Neutrophil (primary cell): ENCODE measurements at regions not wholly inside any gene's neighbourhood (a gene's known extent, or its start where the extent isn't known, plus 50 kb on each side); places are given as distances from the start of the nearest gene placed in this dataset.

Source experiments
- H3K27ac ChIP-seq: fragments of 200-600 bp; sonication (generic); 2 replicates; pipeline ENCODE4 v1.5.1; 2016; ENCODE audit warnings: mild to moderate bottlenecking, moderate library complexity
- H3K27me3 ChIP-seq: fragments of 200-600 bp; sonication (generic); 2 replicates; pipeline ENCODE4 v1.6.0; 2016; ENCODE audit warnings: mild to moderate bottlenecking
- H3K36me3 ChIP-seq: fragments of 200-600 bp; sonication (generic); 2 replicates; pipeline ENCODE4 v1.5.1; 2017
- H3K4me1 ChIP-seq, 2 experiments: fragments of 200-600 bp in 1 of 2; sonication (generic) in 1 of 2; 1 replicate in 1 of 2; 2 replicates in 1 of 2; pipeline versions ENCODE4 v1.5.1 to v1.6.1; 2013 to 2016; ENCODE audit warnings: low read depth in 1 of 2, low read length in 1 of 2, mild to moderate bottlenecking in 1 of 2, moderate library complexity in 1 of 2; ENCODE audit not compliant: control insufficient read depth in 1 of 2, insufficient read depth in 1 of 2
- H3K4me3 ChIP-seq, 2 experiments: fragments of 200-600 bp in 1 of 2; sonication (generic) in 1 of 2; 1 replicate in 1 of 2; 2 replicates in 1 of 2; pipeline ENCODE4 v1.5.1; 2013 to 2016; ENCODE audit warnings: low read depth in 1 of 2, low read length in 1 of 2, mild to moderate bottlenecking in 1 of 2, moderate library complexity in 1 of 2
- H3K9me3 ChIP-seq: fragments of 200-600 bp; sonication (generic); 2 replicates; pipeline ENCODE4 v1.5.1; 2016
- CTCF ChIP-seq: fragments of 200-600 bp; sonication (generic); IDR thresholded peaks from 2 replicates; pipeline ENCODE4 v1.5.1; 2016; ENCODE audit warnings: antibody characterized with exemption

DNA sequence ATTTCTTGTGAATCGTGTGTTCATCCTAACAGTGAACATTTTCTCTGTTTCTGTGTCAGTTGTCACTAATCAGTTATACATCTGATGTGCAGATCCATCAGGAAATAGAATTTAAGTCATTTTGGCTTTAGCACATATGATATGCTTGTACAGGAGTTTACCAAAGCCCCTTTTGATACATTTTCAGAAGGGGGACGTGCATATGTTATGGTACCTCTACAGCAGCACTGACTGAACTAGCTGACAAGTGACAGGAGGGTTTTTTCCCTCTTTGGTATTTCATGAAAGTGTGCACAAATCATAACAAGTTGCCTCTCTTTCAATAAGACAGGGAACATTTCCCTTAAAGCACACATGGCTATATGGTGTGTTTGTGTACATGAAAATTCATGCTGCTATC is 536.5 kb downstream of the PLCL1 start:
- Histone ChIP-seq H3K27ac (no peak overlapping the region), H3K36me3 (no peaks in the 10 kb centered on the region), H3K9me3 (no peaks in the 10 kb centered on the region), H3K27me3 (peaks cover 20% of the 10 kb centered on the region), H3K4me1 (no peaks in the 10 kb centered on the region), H3K4me3 (no peak overlapping the region)
- no peak for TF ChIP-seq CTCF

- TF ChIP-seq CTCF, result no peak
- Histone ChIP-seq H3K27ac (no peak overlapping the region), H3K4me3 (no peak overlapping the region), H3K36me3 (no peaks in the 10 kb centered on the region), H3K4me1 (no peaks in the 10 kb centered on the region), H3K9me3 (no peaks in the 10 kb centered on the region), H3K27me3 (peaks cover 23% of the 10 kb centered on the region)
These were observed 534.7 kb downstream of the PLCL1 start for GRCh38 chr2:198339116-198339515.

DNA sequence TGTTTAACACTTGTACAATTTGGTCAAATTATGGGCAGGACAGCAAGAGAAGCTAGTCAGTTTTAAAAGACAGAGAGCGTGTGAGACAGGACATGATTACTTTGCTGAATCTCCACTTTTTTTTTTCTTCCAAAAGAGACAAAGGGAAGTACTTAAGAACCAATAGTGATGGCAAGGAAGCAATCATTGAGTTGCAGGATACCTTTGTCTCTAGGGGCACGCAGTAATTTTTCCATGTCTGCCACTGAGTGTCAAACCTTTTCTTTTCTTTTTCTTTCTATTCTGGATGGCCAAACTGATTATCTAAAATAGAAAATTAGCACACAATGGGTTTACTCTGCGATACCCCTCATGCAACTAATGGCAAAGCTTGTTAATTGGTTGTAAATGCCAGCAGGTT is 533.0 kb downstream of the PLCL1 start:
- no peaks in the 10 kb centered on the region for H3K4me1 ChIP-seq
- no peaks in the 10 kb centered on the region for H3K9me3 ChIP-seq
- no peak overlapping the region for H3K27ac ChIP-seq
- H3K4me3 ChIP-seq, result no peak overlapping the region
- peaks cover 23% of the 10 kb centered on the region for H3K27me3 ChIP-seq
- TF ChIP-seq CTCF, result no peak
- H3K36me3 ChIP-seq, result no peaks in the 10 kb centered on the region

DNA sequence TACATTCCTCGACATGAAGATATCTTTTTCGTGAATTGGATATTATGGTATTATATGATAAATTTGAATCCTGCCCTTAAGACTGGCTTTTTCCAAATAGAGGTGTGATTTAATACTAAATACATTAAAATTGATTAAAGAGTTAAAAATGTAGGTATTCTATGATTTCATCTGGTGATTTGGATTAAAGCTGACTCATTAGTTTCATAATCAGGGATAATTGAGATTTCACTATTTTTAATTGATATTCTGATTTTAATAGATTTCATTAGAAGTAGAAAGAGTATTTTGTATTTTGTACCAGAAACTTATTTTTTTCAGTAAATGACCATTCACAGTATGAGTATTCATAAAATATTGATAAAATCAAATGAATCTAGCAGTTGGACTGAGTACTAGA is 524.1 kb downstream of the PLCL1 start:
- H3K27me3 ChIP-seq, result peaks cover 16% of the 10 kb centered on the region
- no peaks in the 10 kb centered on the region for H3K36me3 ChIP-seq
- no peaks in the 10 kb centered on the region for H3K9me3 ChIP-seq
- H3K27ac ChIP-seq, result no peak overlapping the region
- no peak overlapping the region for H3K4me3 ChIP-seq
- no peak for TF ChIP-seq CTCF
- no peaks in the 10 kb centered on the region for H3K4me1 ChIP-seq

DNA sequence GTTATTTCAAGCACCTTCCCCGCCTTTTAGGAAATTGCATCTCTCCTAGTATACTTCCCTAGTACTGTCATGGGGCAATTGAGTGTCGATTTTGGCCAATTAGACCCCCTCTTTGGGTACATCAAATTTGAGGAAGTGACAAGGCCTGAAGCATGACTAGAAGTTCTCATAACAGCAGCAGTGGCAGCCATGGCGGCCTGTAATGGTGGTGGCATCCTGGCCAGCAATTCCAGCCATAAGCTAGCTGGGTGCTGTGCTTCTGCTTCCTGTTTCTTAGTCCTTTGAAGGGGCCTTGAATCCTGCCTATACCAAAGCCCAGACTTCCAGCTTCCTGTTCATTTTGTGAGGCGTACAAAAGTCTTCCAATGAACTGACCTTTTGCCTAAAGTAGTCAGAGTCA is 523.1 kb downstream of the PLCL1 start:
- no peak overlapping the region for H3K4me3 ChIP-seq
- no peaks in the 10 kb centered on the region for H3K9me3 ChIP-seq
- H3K36me3 ChIP-seq, result no peaks in the 10 kb centered on the region
- no peaks in the 10 kb centered on the region for H3K4me1 ChIP-seq
- H3K27me3 ChIP-seq, result peaks cover 26% of the 10 kb centered on the region
- no peak overlapping the region for H3K27ac ChIP-seq
- TF ChIP-seq CTCF, result no peak

DNA sequence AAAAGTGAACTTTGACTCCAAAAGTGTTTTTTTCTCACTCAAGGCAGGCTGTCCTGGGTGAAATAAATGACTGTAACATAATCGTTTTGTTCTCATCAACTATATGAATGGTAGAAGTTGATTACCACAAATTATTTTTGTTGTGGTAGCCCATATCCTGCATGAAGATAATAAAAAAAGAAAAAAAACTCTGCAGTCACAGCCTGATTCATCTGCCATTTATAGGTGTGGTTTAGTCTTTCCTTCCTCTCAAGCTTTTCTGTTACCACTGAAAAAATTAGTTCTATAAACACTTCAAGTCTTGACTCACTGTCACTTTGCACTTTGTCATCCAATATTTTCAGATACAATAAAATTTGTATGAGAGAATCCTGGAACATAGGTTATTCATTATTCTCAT is 522.0 kb downstream of the PLCL1 start:
- peaks cover 34% of the 10 kb centered on the region for H3K27me3 ChIP-seq
- no peaks in the 10 kb centered on the region for H3K36me3 ChIP-seq
- no peak overlapping the region for H3K27ac ChIP-seq
- no peak for TF ChIP-seq CTCF
- H3K4me3 ChIP-seq, result no peak overlapping the region
- H3K4me1 ChIP-seq, result no peaks in the 10 kb centered on the region
- no peaks in the 10 kb centered on the region for H3K9me3 ChIP-seq
